Neuronal stem cell (in vitro differentiated cells): ENCODE measurements at regions not wholly inside any gene's neighbourhood (a gene's known extent, or its start where the extent isn't known, plus 50 kb on each side); places are given as distances from the start of the nearest gene placed in this dataset.
A peak's percentile ranks its signal among the peaks of the same experiment; 100 is the strongest.

Experiments
- DNase-seq: peaks from one replicate; pipeline ENCODE4 v3.0.0-alpha.2; 2013; ENCODE audit warnings: low spot score
- H2AFZ ChIP-seq: one replicate; pipeline ENCODE4 v1.6.1; 2013; ENCODE audit warnings: mild to moderate bottlenecking, low read length, inconsistent platforms
- H2AK5ac ChIP-seq: 2 replicates; pipeline ENCODE4 v1.6.1; 2013; ENCODE audit warnings: low read depth, mild to moderate bottlenecking, inconsistent platforms, low read length, moderate library complexity, mixed read lengths
- H2BK120ac ChIP-seq: 2 replicates; pipeline ENCODE4 v1.6.1; 2013; ENCODE audit warnings: low read depth, mild to moderate bottlenecking, inconsistent platforms, low read length, moderate library complexity, mixed read lengths
- H2BK12ac ChIP-seq: one replicate; pipeline ENCODE4 v1.6.1; 2013; ENCODE audit warnings: low read length, inconsistent platforms
- H2BK15ac ChIP-seq: 2 replicates; pipeline ENCODE4 v1.6.1; 2013; ENCODE audit warnings: mild to moderate bottlenecking, low read length, inconsistent platforms, mixed read lengths
- H2BK5ac ChIP-seq: one replicate; pipeline ENCODE4 v1.6.1; 2013; ENCODE audit warnings: inconsistent platforms, mild to moderate bottlenecking, low read length, moderate library complexity
- H3K14ac ChIP-seq: one replicate; pipeline ENCODE4 v1.6.1; 2013; ENCODE audit warnings: low read length, inconsistent platforms
- H3K18ac ChIP-seq: 2 replicates; pipeline ENCODE4 v1.6.1; 2013; ENCODE audit warnings: low read length, inconsistent platforms
- H3K23ac ChIP-seq: 2 replicates; pipeline ENCODE4 v1.6.1; 2013; ENCODE audit warnings: low read depth, mild to moderate bottlenecking, mixed read lengths, low read length, inconsistent platforms; ENCODE audit not compliant: poor library complexity
- H3K27ac ChIP-seq: replicated peaks from 3 replicates; pipeline ENCODE4 v1.5.1; 2013; ENCODE audit warnings: low read length, inconsistent platforms
- H3K27me3 ChIP-seq, 3 experiments: 2 replicates each; pipeline ENCODE4 v1.6.1; 2013; ENCODE audit warnings: low read length in 3 of 3, mild to moderate bottlenecking in 2 of 3, inconsistent platforms in 1 of 3, low read depth in 1 of 3, mixed read lengths in 1 of 3, moderate library complexity in 1 of 3; ENCODE audit not compliant: control insufficient read depth in 3 of 3, insufficient read depth in 3 of 3
- H3K36me3 ChIP-seq, 2 donors: replicated peaks in 1 of 2; 2 replicates each; pipeline ENCODE4 v1.6.1; 2013; ENCODE audit warnings: low read length in 2 of 2; ENCODE audit not compliant: control insufficient read depth in 2 of 2, insufficient read depth in 2 of 2
- H3K4ac ChIP-seq: 2 replicates; pipeline ENCODE4 v1.6.1; 2013; ENCODE audit warnings: inconsistent platforms, mild to moderate bottlenecking, low read length, moderate library complexity
- H3K4me1 ChIP-seq, 2 donors: 1 replicate in 1 of 2; 2 replicates in 1 of 2; pipeline ENCODE4 v1.6.1; 2013; ENCODE audit warnings: low read length in 2 of 2, low read depth in 1 of 2; ENCODE audit not compliant: control insufficient read depth in 2 of 2, insufficient read depth in 1 of 2
- H3K4me2 ChIP-seq: one replicate; pipeline ENCODE4 v1.6.1; 2013; ENCODE audit warnings: mild to moderate bottlenecking, low read length, inconsistent platforms; ENCODE audit not compliant: insufficient read depth, poor library complexity, severe bottlenecking
- H3K4me3 ChIP-seq, 2 donors: 2 replicates each; pipeline ENCODE4 v1.5.1; 2013; ENCODE audit warnings: low read length in 2 of 2, mild to moderate bottlenecking in 2 of 2, inconsistent platforms in 1 of 2, moderate library complexity in 1 of 2
- H3K79me1 ChIP-seq: one replicate; pipeline ENCODE4 v1.6.1; 2013; ENCODE audit warnings: low read depth, mild to moderate bottlenecking, inconsistent platforms, low read length, moderate library complexity
- H3K9ac ChIP-seq: one replicate; pipeline ENCODE4 v1.6.1; 2013; ENCODE audit warnings: mild to moderate bottlenecking, low read depth, low read length, inconsistent platforms; ENCODE audit not compliant: poor library complexity
- H3K9me3 ChIP-seq, 2 donors: replicated peaks in 1 of 2; 2 replicates each; pipeline versions ENCODE3 to v1.6.1; 2013; ENCODE audit warnings: low read length in 2 of 2, mild to moderate bottlenecking in 2 of 2, inconsistent platforms in 1 of 2, low read depth in 1 of 2, mixed read lengths in 1 of 2, moderate library complexity in 1 of 2; ENCODE audit not compliant: control insufficient read depth in 2 of 2, insufficient read depth in 1 of 2
- H4K8ac ChIP-seq: one replicate; pipeline ENCODE4 v1.6.1; 2013; ENCODE audit warnings: low read depth, mild to moderate bottlenecking, inconsistent platforms, low read length, moderate library complexity
- H4K91ac ChIP-seq: one replicate; pipeline ENCODE4 v1.6.1; 2013; ENCODE audit warnings: low read length, low read depth, mild to moderate bottlenecking, inconsistent platforms; ENCODE audit not compliant: poor library complexity
- WGBS, 2 donors: extraction: QIAGEN DNeasy Blood & Tissue Kit; methylation state at CpG; one replicate each; pipeline ENCODE4 v1.1.7; 2013; ENCODE audit warnings: missing lambda C conversion rate in 2 of 2, mixed read lengths in 1 of 2; ENCODE audit not compliant: insufficient read length in 2 of 2, insufficient replicate concordance in 1 of 2; ENCODE audit errors: extremely low coverage in 2 of 2; 5-methylcytosine and 5-hydroxymethylcytosine counted together

GRCh38 chr3:56985878-56986277, 74.6 kb upstream of the SPATA12 start:
- no peak overlapping the region for H2BK15ac ChIP-seq
- no peak overlapping the region for H3K4ac ChIP-seq
- peak overlapping the region; percentile 20 for H2AFZ ChIP-seq
- H3K14ac ChIP-seq: no peak overlapping the region
- H4K8ac ChIP-seq: no peak overlapping the region
- H3K79me1 ChIP-seq: no peaks in the 10 kb centered on the region
- H3K4me3 ChIP-seq: no peak overlapping the region
- no CpG with 5 or more reads among the region's 2 CpGs for WGBS, 2 donors
- peaks cover 0 to 15% (median 3%) of the 10 kb centered on the region in 3 experiments for H3K27me3 ChIP-seq
- no peak for DNase-seq
- no peaks in the 10 kb centered on the region for H3K36me3 ChIP-seq
- no peak overlapping the region for H2AK5ac ChIP-seq
- H3K9me3 ChIP-seq: no peaks in the 10 kb centered on the region
- no peak overlapping the region for H2BK12ac ChIP-seq
- no peak overlapping the region for H3K23ac ChIP-seq
- no peak overlapping the region for H3K27ac ChIP-seq
- H3K9ac ChIP-seq: no peak overlapping the region
- H2BK5ac ChIP-seq: no peak overlapping the region
- no peaks in the 10 kb centered on the region for H3K4me1 ChIP-seq
- no peak overlapping the region for H2BK120ac ChIP-seq
- no peak overlapping the region for H3K18ac ChIP-seq
- no peak overlapping the region for H4K91ac ChIP-seq
- H3K4me2 ChIP-seq: no peak overlapping the region

GRCh38 chr3:56985460-56985859, 75.0 kb upstream of the SPATA12 start:
- no peak overlapping the region for H4K8ac ChIP-seq
- no peak overlapping the region for H3K14ac ChIP-seq
- H2BK15ac ChIP-seq: no peak overlapping the region
- H3K27me3 ChIP-seq: peaks cover 0 to 12% (median 3%) of the 10 kb centered on the region in 3 experiments
- no peak overlapping the region for H3K9ac ChIP-seq
- WGBS, 2 donors: no CpG with 5 or more reads among the region's 9 CpGs
- H2AK5ac ChIP-seq: no peak overlapping the region
- no peak overlapping the region for H3K4ac ChIP-seq
- no peak overlapping the region for H2AFZ ChIP-seq
- H3K79me1 ChIP-seq: no peaks in the 10 kb centered on the region
- H2BK12ac ChIP-seq: no peak overlapping the region
- H2BK5ac ChIP-seq: no peak overlapping the region
- H3K27ac ChIP-seq: no peak overlapping the region
- peak overlapping the region in 1 of 2 donors; percentile 41 for H3K4me3 ChIP-seq
- H4K91ac ChIP-seq: no peak overlapping the region
- H3K18ac ChIP-seq: no peak overlapping the region
- no peak overlapping the region for H3K4me2 ChIP-seq
- no peak overlapping the region for H3K23ac ChIP-seq
- no peaks in the 10 kb centered on the region for H3K4me1 ChIP-seq
- no peak overlapping the region for H2BK120ac ChIP-seq
- DNase-seq: no peak
- H3K9me3 ChIP-seq: no peaks in the 10 kb centered on the region
- H3K36me3 ChIP-seq: no peaks in the 10 kb centered on the region

- H3K4ac ChIP-seq: no peak overlapping the region
- DNase-seq: no peak
- no peak overlapping the region for H3K27ac ChIP-seq
- H3K79me1 ChIP-seq: no peaks in the 10 kb centered on the region
- H3K27me3 ChIP-seq: no peaks in the 10 kb centered on the region
- H3K36me3 ChIP-seq: no peaks in the 10 kb centered on the region
- no peak overlapping the region for H2BK5ac ChIP-seq
- no peak overlapping the region for H3K23ac ChIP-seq
- H3K4me2 ChIP-seq: no peak overlapping the region
- H2BK15ac ChIP-seq: no peak overlapping the region
- H3K9ac ChIP-seq: no peak overlapping the region
- H3K9me3 ChIP-seq: no peaks in the 10 kb centered on the region
- H2BK12ac ChIP-seq: no peak overlapping the region
- H2BK120ac ChIP-seq: no peak overlapping the region
- H3K4me1 ChIP-seq: no peaks in the 10 kb centered on the region
- H2AK5ac ChIP-seq: no peak overlapping the region
- H3K4me3 ChIP-seq: no peak overlapping the region
- H4K8ac ChIP-seq: no peak overlapping the region
- no peak overlapping the region for H2AFZ ChIP-seq
- no peak overlapping the region for H3K18ac ChIP-seq
- H3K14ac ChIP-seq: no peak overlapping the region
- H4K91ac ChIP-seq: no peak overlapping the region
- WGBS, 2 donors: no CpG with 5 or more reads among the region's 8 CpGs
Measured at GRCh38 chr3:56983427-56983826, 77.0 kb upstream of the SPATA12 start.

- no peak overlapping the region for H3K14ac ChIP-seq
- no peak overlapping the region for H2BK12ac ChIP-seq
- no peak overlapping the region for H3K4me2 ChIP-seq
- H3K4me3 ChIP-seq: no peak overlapping the region
- no peak overlapping the region for H3K23ac ChIP-seq
- H2BK15ac ChIP-seq: no peak overlapping the region
- H3K27ac ChIP-seq: no peak overlapping the region
- H3K9me3 ChIP-seq: no peaks in the 10 kb centered on the region
- no peaks in the 10 kb centered on the region for H3K36me3 ChIP-seq
- H2AFZ ChIP-seq: no peak overlapping the region
- no peak overlapping the region for H2AK5ac ChIP-seq
- H4K8ac ChIP-seq: no peak overlapping the region
- no peak overlapping the region for H2BK120ac ChIP-seq
- H3K18ac ChIP-seq: no peak overlapping the region
- H3K79me1 ChIP-seq: no peaks in the 10 kb centered on the region
- no CpG with 5 or more reads among the region's 2 CpGs for WGBS, 2 donors
- no peak overlapping the region for H2BK5ac ChIP-seq
- H3K4ac ChIP-seq: no peak overlapping the region
- H3K4me1 ChIP-seq: peaks cover 0 to 9% of the 10 kb centered on the region in 2 donors
- no peaks in the 10 kb centered on the region for H3K27me3 ChIP-seq
- no peak for DNase-seq
- H3K9ac ChIP-seq: no peak overlapping the region
- no peak overlapping the region for H4K91ac ChIP-seq
Measured at GRCh38 chr3:56981445-56982230, 78.8 kb upstream of the SPATA12 start.
